HS-27A (cell line): ENCODE measurements at regions not wholly inside any gene's neighbourhood (a gene's known extent, or its start where the extent isn't known, plus 50 kb on each side); places are given as distances from the start of the nearest gene placed in this dataset.
"Not testable (repeated sequence)": the region's sequence is repeated elsewhere in the genome, so short reads cannot be mapped to it uniquely, and the experiment has no call there.

ENCODE experiments used
- DNase-seq: peaks from one replicate; pipeline ENCODE4 v3.0.0-alpha.2; 2012; ENCODE audit warnings: low read depth, missing footprints

GRCh38 chr7:73175322-73175721, 89.5 kb upstream of the SPDYE9 start:
- DNase-seq, result not testable (repeated sequence)

GRCh38 chr7:73170902-73171301, 85.1 kb upstream of the SPDYE9 start:
- not testable (repeated sequence) for DNase-seq

GRCh38 chr7:73170415-73170814, 84.6 kb upstream of the SPDYE9 start:
- DNase-seq, result not testable (repeated sequence)

- DNase-seq, result not testable (repeated sequence)
Observed at GRCh38 chr7:73166152-73166551, 80.3 kb upstream of the SPDYE9 start.

- not testable (repeated sequence) for DNase-seq
Observed at GRCh38 chr7:73162680-73163079, 76.8 kb upstream of the SPDYE9 start.

- not testable (repeated sequence) for DNase-seq
Observed at GRCh38 chr7:73161727-73162126, 75.9 kb upstream of the SPDYE9 start.

GRCh38 chr7:73157169-73157661, 71.4 kb upstream of the SPDYE9 start:
- not testable (repeated sequence) for DNase-seq

GRCh38 chr7:73156510-73157168, 70.8 kb upstream of the SPDYE9 start:
- DNase-seq, result not testable (repeated sequence)

GRCh38 chr7:73154586-73155038, 68.8 kb upstream of the SPDYE9 start:
- peak; percentile 1 for DNase-seq

GRCh38 chr7:73153921-73154585, 68.2 kb upstream of the SPDYE9 start:
- not testable (repeated sequence) for DNase-seq

- DNase-seq, result not testable (repeated sequence)
Observed at GRCh38 chr7:73148570-73148969, 62.7 kb upstream of the SPDYE9 start.

GRCh38 chr7:73147681-73148080, 61.8 kb upstream of the SPDYE9 start:
- not testable (repeated sequence) for DNase-seq

GRCh38 chr7:73143993-73144392, 58.2 kb upstream of the SPDYE9 start:
- not testable (repeated sequence) for DNase-seq

- not testable (repeated sequence) for DNase-seq
Observed at GRCh38 chr7:73137922-73138321, 52.1 kb upstream of the SPDYE9 start.
